ENCODE measurements at regions not wholly inside any gene's neighbourhood (a gene's known extent, or its start where the extent isn't known, plus 50 kb on each side); places are given as distances from the start of the nearest gene placed in this dataset.

DNA sequence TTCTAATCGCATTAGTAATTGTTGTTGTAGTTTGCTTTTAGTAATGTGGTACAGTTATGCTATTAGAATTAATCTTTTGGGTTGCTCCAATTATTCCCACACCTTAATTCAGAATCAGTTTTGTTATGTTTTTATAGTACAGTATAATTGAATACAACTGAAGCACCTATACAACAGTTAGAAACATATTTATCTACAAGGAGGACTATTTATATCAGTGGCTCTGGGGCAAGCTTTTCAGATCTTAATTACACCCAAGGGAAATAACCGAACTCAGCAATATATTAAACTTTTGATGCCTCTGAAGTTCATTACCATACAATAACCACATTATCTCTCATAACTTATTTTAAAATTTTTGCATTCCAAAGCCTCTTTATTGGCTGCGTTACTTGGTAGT is 74.4 kb downstream of the LHX9 start:
- no peaks in the 10 kb centered on the region for H4K20me1 ChIP-seq (replicated peaks; ENCODE audit: control insufficient read depth, extremely low read depth, insufficient read depth, low read length)
- H3K9me1 ChIP-seq (replicated peaks; ENCODE audit: control insufficient read depth, extremely low read depth, insufficient read depth, low read length), result no peaks in the 10 kb centered on the region
- FAIRE-seq, result no peak

DNA sequence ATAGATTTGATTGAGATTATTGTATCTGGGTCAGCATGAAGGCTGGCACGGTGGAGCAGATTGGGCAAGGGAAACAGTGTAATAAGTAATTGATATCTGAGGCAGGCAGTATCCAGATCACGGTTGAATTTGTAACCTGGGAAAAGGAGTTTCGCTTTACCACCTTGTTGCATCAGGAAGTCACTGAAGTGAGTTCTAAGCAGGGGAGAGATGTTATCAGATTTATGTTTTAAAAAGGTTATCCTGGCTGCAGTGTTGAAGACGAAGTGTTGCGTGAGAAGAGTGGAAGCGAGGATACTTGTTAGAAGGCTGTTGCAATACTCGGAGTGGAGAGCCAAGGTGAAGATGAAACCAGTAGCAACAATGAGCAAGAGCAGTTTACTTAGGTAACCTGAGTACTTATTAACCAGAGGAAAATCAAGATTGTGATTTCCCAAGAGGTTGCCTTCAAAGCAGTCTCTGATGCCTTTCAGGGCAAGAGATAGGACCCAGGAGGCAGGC is 77.8 kb downstream of the LHX9 start:
- intact Hi-C loops (cut with micrococcal nuclease) (no loop called here), dilution Hi-C loops (cut with MboI; ENCODE audit: extremely low pct_ligation_motif_present, low sequenced_read_pairs) (no loop called here)
- H3K36me3 ChIP-seq (ENCODE audit: control insufficient read depth in 2 of 2, extremely low read depth in 1 of 2, insufficient read depth in 2 of 2, low read length in 2 of 2), result no peaks in the 10 kb centered on the region
- H3K9me3 ChIP-seq (replicated peaks; ENCODE audit: control insufficient read depth, insufficient read depth, low read length), result no peaks in the 10 kb centered on the region
- no peak overlapping the region for H2AFZ ChIP-seq (ENCODE audit: low read depth, low read length)
- DNase-seq (ENCODE audit: low read depth, low spot score) (no peak), FAIRE-seq (no peak)
- no peaks in the 10 kb centered on the region for H3K27me3 ChIP-seq (ENCODE audit: control insufficient read depth in 2 of 2, insufficient read depth in 2 of 2, low read length in 2 of 2)
- no peaks in the 10 kb centered on the region for H3K79me2 ChIP-seq (ENCODE audit: control insufficient read depth, insufficient read depth, low read length)
- H3K4me1 ChIP-seq (ENCODE audit: control insufficient read depth, extremely low read depth, insufficient read depth, low read length), result no peaks in the 10 kb centered on the region
- ChIA-PET POLR2A (no interaction called here), CTCF (no interaction called here)
- BruUV-seq (replicated peaks), result no TSS peak
- H3K27ac ChIP-seq (ENCODE audit: insufficient read depth, low read depth, low read length), result no peak overlapping the region
- H3K4me3 ChIP-seq (replicated peaks in 1 of 3; ENCODE audit: insufficient read depth in 1 of 3, low read depth in 1 of 3, low read length in 3 of 3), result no peak overlapping the region
- no peaks in the 10 kb centered on the region for H3K9me1 ChIP-seq (replicated peaks; ENCODE audit: control insufficient read depth, extremely low read depth, insufficient read depth, low read length)
- H3K4me2 ChIP-seq (ENCODE audit: insufficient read depth, low read length), result no peak overlapping the region
- TF ChIP-seq FOS (IDR thresholded peaks at IDR 0.05; ENCODE audit: borderline replicate concordance, insufficient read depth, low read length) (no peak), JUN (IDR thresholded peaks at IDR 0.05; ENCODE audit: borderline replicate concordance, insufficient read depth, insufficient read length, low read depth) (no peak), MYC (IDR thresholded peaks at IDR 0.05; ENCODE audit: low read depth, low read length) (no peak), GATA2 (IDR thresholded peaks at IDR 0.05; ENCODE audit: insufficient read depth, insufficient read length, low read depth, low read length) (no peak), POLR2AphosphoS5 (IDR thresholded peaks at IDR 0.05; ENCODE audit: insufficient read depth, low read depth, low read length) (no peak)
- TF ChIP-seq, protein P1, sequence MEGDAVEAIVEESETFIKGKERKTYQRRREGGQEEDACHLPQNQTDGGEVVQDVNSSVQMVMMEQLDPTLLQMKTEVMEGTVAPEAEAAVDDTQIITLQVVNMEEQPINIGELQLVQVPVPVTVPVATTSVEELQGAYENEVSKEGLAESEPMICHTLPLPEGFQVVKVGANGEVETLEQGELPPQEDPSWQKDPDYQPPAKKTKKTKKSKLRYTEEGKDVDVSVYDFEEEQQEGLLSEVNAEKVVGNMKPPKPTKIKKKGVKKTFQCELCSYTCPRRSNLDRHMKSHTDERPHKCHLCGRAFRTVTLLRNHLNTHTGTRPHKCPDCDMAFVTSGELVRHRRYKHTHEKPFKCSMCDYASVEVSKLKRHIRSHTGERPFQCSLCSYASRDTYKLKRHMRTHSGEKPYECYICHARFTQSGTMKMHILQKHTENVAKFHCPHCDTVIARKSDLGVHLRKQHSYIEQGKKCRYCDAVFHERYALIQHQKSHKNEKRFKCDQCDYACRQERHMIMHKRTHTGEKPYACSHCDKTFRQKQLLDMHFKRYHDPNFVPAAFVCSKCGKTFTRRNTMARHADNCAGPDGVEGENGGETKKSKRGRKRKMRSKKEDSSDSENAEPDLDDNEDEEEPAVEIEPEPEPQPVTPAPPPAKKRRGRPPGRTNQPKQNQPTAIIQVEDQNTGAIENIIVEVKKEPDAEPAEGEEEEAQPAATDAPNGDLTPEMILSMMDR (IDR thresholded peaks at IDR 0.05; ENCODE audit: extremely low read depth in 1 of 2, insufficient read depth in 1 of 2, low read depth in 1 of 2, low read length in 2 of 2), result no peak
- H3K9ac ChIP-seq (replicated peaks; ENCODE audit: extremely low read depth, insufficient read depth, low read length), result no peak overlapping the region
- H4K20me1 ChIP-seq (replicated peaks; ENCODE audit: control insufficient read depth, extremely low read depth, insufficient read depth, low read length), result no peaks in the 10 kb centered on the region

More for the DNA sequence above, 74.4 kb downstream of the LHX9 start:
- ChIA-PET CTCF (no interaction called here), POLR2A (no interaction called here)
- no peak overlapping the region for H3K4me2 ChIP-seq (ENCODE audit: insufficient read depth, low read length)
- dilution Hi-C loops (cut with MboI; ENCODE audit: extremely low pct_ligation_motif_present, low sequenced_read_pairs) (no loop called here), intact Hi-C loops (cut with micrococcal nuclease) (no loop called here)
- H3K4me3 ChIP-seq (replicated peaks in 1 of 3; ENCODE audit: insufficient read depth in 1 of 3, low read depth in 1 of 3, low read length in 3 of 3), result no peak overlapping the region
- H3K27me3 ChIP-seq (ENCODE audit: control insufficient read depth in 2 of 2, insufficient read depth in 2 of 2, low read length in 2 of 2), result no peaks in the 10 kb centered on the region
- no peaks in the 10 kb centered on the region for H3K79me2 ChIP-seq (ENCODE audit: control insufficient read depth, insufficient read depth, low read length)
- H3K4me1 ChIP-seq (ENCODE audit: control insufficient read depth, extremely low read depth, insufficient read depth, low read length), result no peaks in the 10 kb centered on the region
- no peak overlapping the region for H3K9ac ChIP-seq (replicated peaks; ENCODE audit: extremely low read depth, insufficient read depth, low read length)
- no peaks in the 10 kb centered on the region for H3K36me3 ChIP-seq (ENCODE audit: control insufficient read depth in 2 of 2, extremely low read depth in 1 of 2, insufficient read depth in 2 of 2, low read length in 2 of 2)
- no TSS peak for BruUV-seq (replicated peaks)
- H3K9me3 ChIP-seq (replicated peaks; ENCODE audit: control insufficient read depth, insufficient read depth, low read length), result no peaks in the 10 kb centered on the region
- DNase-seq (ENCODE audit: low read depth, low spot score), result no peak
- no peak overlapping the region for H2AFZ ChIP-seq (ENCODE audit: low read depth, low read length)
- no peak overlapping the region for H3K27ac ChIP-seq (ENCODE audit: insufficient read depth, low read depth, low read length)
- TF ChIP-seq, protein P2, sequence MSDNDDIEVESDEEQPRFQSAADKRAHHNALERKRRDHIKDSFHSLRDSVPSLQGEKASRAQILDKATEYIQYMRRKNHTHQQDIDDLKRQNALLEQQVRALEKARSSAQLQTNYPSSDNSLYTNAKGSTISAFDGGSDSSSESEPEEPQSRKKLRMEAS (IDR thresholded peaks at IDR 0.05; ENCODE audit: insufficient read depth, insufficient read length), result no peak
- no peak for TF ChIP-seq GATA2 (IDR thresholded peaks at IDR 0.05; ENCODE audit: insufficient read depth, insufficient read length, low read depth, low read length)
- TF ChIP-seq, protein P1 (IDR thresholded peaks at IDR 0.05; ENCODE audit: extremely low read depth in 1 of 2, insufficient read depth in 1 of 2, low read depth in 1 of 2, low read length in 2 of 2), result no peak
- TF ChIP-seq EZH2 (IDR thresholded peaks at IDR 0.05; ENCODE audit: borderline replicate concordance, low read depth, low read length, severe bottlenecking), result no peak
